Activated T-cell treated with anti-CD3 and anti-CD28 coated beads for 24 hours (primary cell): ENCODE measurements at regions not wholly inside any gene's neighbourhood (a gene's known extent, or its start where the extent isn't known, plus 50 kb on each side); places are given as distances from the start of the nearest gene placed in this dataset.
A peak's percentile ranks its signal among the peaks of the same experiment; 100 is the strongest.
"Not testable (repeated sequence)": the region's sequence is repeated elsewhere in the genome, so short reads cannot be mapped to it uniquely, and the experiment has no call there.

ENCODE experiments used
- DNase-seq: peaks from one replicate; pipeline ENCODE4 v3.0.0-alpha.2; 2020; ENCODE audit warnings: low read depth

DNA sequence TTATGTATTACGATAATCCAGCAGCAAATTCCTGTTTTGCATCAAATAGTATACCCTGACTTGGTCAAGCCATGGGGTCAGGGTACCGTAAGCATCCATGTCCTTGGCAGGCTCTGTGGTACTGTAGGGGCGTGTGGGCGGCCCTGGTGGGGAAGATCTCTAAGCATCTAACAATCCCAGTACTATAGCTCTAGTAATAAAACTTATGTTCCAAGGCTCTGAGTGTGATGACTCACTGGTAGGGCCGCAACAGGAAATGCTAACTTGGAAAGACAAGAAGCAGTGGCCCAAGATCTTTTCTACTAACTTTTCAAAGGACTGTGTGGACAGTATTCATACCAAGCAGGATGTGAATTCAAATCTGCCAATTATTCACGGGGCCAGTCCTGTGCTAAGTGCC is 63.8 kb downstream of the CLEC18A start:
- not testable (repeated sequence) for DNase-seq

DNA sequence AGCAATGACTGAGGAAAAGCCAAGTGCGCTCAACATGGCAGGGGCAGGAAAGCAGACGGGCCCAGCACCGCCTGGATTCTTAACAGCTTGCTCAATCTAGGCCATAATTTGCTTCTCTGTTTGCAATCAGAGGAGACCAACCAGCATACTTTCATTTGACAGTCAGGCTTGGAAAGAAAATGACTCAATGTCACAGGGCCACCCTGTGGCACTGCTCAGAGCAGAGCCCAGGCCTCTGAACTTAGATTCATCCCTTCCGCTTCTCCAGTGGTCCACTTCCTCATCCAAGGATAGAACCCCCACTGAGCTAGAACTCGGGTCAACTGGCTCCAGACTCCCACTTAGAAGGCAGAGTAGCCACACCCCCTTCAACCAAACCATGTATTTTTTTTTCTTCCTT is 65.6 kb downstream of the CLEC18A start:
- not testable (repeated sequence) for DNase-seq

DNA sequence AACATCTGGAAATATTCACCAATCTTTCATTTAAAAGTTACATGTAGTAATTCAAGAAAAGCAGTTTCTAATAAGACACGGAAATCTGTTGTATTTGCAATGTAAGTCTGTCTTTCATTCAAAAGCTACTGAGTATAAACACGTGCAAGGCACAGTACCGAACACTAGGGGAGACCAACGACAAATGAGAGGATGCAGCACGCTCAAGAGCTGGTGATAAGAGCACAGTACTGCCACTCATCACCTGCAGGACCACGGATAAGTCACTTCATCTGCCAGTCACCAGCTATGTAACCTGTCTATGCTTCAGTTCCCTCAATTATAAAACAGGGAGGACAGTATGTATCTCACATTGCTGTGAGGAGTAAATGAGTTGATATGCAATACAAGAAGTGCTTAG is 67.1 kb downstream of the CLEC18A start:
- peak; percentile 18 for DNase-seq

- not testable (repeated sequence) for DNase-seq
These were observed 72.1 kb downstream of the CLEC18A start for GRCh38 chr16:70023207-70023606.

DNA sequence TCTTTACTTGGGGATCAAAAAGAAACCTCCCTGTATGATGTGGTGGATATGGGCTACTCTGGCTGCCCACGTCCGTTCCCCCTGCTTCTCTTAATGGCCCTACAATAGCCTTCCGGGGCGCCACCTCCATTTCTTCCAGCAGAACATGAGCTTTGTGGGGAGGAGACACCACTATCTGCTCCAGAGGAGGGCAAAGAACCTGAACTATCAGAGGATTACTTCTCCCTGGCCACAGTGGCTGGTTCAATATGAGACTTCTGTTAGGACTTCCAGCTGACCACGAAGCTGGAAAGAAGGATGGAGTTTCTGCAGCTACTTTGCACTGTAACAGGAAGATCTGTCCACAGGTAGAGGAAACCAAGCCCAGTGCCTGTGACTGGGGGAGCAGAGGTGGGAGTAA is 72.8 kb downstream of the CLEC18A start:
- DNase-seq, result not testable (repeated sequence)

DNA sequence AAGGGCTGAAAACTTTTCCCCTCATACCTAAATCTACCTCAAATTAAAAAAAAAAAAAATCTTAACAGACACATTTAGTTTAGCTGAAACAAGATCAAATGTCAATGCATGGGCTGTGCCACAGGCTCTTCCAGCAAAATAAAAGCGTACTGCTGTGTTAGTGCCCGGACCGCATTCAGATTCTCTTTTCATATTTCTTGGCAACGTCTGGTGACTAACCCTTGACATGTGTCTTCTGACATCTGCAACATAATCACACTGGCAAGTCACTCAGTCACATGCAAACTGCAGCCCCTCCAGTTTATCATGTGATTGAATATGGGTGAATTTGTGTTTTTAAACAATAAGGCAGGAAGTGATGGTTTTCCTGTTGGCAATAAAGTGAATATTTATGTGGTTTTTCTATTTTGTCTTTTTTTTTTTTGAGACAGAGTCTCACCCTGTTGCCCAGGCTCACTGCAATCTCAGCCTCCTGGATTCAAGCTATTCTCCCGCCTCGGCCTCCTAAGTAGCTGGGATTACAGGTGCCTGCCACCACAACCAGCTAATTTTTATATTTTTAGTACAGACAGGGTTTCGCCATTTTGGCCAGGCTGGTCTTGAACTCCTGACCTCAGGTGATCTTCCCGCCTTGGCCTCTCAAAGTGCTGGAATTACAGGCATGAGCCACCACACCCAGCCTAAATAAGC is 75.2 kb downstream of the CLEC18A start:
- DNase-seq, result peak; percentile 25

- not testable (repeated sequence) for DNase-seq
These were observed 81.2 kb upstream of the PDPR start for GRCh38 chr16:70032906-70033305.

DNA sequence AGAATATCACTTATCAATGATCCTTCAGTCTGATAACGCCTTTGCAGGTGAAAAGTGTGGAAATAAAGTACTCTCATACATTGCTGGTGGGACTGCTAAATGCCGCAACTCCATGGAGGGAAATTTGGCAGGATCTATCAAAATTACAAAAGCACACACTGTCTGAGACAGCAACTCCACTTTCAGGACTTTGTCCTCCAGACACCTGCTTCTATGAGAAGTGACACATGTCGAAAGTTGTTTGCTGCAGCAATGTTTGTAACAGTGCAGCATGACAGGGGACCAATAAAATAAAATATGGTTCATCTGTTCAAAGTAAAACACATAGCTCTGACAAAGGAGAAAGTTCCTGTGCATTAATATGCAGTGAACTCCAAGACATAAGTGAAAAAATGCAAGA is 76.2 kb upstream of the PDPR start:
- not testable (repeated sequence) for DNase-seq

- not testable (repeated sequence) for DNase-seq
These were observed 73.6 kb upstream of the PDPR start for GRCh38 chr16:70040554-70040953.

DNA sequence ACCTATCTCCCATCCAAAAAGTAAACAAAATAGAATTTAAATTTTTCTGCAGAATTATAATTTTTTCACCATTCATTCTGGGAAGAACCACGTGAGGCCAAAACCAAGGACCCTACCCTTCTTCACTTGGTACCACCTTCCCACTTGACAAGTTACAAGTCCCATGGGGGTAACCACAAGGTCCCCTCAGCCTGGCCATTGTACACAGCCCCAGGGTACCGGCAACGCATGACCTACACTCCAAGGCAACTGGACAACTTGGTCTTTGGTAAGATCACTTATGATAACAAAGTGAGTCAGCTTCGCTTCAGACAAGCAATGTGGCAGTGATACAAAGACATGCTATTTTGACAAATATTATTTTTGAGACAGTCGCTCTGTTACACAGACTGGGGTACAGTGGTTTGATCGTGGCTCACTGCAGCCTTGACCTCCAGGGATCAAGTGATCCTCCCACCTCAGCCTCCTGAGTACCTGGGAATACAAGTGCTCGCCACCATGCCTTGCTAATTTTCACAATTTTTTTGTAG is 70.5 kb upstream of the PDPR start:
- not testable (repeated sequence) for DNase-seq

GRCh38 chr16:70046560-70046959 is 67.6 kb upstream of the PDPR start:
- not testable (repeated sequence) for DNase-seq

DNA sequence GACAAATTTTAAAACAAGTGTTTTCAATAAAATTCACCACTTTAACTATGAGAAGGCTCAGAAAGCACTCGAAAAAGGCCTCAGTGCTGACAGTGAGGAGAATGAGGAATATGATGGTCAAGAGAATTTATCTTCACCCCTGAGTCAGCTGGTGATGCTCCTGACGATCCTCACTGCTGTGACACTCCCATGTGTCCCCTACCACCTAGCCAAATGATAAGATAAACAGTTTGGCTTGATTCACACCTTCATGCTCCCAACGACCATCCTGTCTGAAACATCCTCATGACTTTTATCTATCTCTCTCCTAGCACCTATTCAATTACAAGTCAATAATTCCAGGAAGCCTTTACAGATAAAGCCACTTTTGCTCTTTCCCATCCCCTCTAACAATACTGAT is 66.0 kb upstream of the PDPR start:
- DNase-seq, result not testable (repeated sequence)

GRCh38 chr16:70058056-70058455 is 56.1 kb upstream of the PDPR start:
- DNase-seq, result not testable (repeated sequence)

DNA sequence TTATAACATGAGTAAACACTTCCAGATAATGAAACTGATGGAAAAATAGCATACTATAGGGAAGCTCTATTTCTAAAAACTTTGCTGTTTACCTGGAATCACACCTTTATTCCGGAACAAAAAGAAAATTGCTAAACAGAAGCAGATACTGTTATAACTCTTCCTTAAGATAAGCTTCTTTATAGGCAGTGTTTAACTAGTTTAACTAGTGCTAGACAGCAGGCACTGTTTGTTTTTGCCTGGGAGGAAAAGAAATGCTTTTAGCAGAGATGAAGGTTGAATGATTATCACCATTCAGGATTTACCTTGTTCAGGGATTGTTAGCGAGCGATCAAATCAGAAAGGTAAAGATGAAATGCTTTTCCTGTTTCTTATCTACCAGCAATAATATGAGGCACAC is 54.7 kb upstream of the PDPR start:
- DNase-seq, result not testable (repeated sequence)

DNA sequence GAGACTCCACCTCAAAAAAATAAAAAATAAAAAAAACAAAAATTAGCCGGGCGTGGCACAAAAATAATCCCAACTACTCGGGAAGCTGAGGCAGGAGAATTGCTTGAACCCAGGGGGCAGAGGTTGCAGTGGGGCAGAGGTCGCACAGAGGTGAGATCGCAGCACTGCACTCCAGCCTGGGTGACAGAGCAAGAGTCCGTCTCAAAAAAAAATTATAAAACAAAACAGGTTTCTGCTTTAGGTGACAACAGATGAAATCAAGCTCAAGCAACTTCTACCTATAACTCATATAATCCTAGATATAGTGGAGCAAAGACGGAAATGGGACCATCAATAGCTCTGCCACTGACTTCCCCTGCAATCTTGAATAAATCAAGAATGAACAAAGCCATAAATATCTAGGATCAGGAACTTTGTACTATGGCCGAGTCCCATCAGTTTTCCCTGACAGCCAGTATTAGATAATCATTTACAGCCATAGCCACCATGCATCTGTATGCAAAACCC is 53.6 kb upstream of the PDPR start:
- not testable (repeated sequence) for DNase-seq

- DNase-seq, result not testable (repeated sequence)
These were observed 52.4 kb upstream of the PDPR start for GRCh38 chr16:70061671-70062218.

DNA sequence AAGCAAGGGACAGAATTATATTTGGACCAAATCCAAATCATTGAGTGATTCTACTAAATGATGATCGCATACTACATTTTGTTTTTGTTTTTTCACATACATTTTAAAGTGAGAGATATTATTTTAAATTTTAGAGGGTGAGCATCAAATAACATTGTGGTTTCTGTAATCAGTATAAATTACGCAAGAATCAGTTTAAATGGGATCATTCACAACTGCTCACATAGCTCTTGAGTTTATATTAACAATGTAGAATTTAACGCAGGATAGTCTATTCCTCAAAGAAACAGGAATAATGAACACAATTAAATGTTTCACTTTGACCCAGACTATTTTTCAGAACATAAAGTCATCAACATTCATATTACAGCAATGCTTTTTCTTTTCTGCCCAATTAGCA is 51.2 kb upstream of the PDPR start:
- not testable (repeated sequence) for DNase-seq
